ENCODE measurements at regions not wholly inside any gene's neighbourhood (a gene's known extent, or its start where the extent isn't known, plus 50 kb on each side); places are given as distances from the start of the nearest gene placed in this dataset.

- TF ChIP-seq CREM (IDR thresholded peaks at IDR 0.05) = no peak
- no peak for TF ChIP-seq CREM (CRISPR knock-in tag; IDR thresholded peaks at IDR 0.05)
- no peak for TF ChIP-seq NR2F1 (CRISPR knock-in tag; IDR thresholded peaks at IDR 0.05)
- no peak for TF ChIP-seq ASH2L (IDR thresholded peaks at IDR 0.05; ENCODE audit: insufficient read length, low read depth, low read length)
- no peak; the same call in 1 of the 2 replicates for TF ChIP-seq SAP130 (CRISPR knock-in tag; IDR thresholded peaks at IDR 0.05; ENCODE audit: low read depth)
- no peak for TF ChIP-seq CTCF (CRISPR knock-in tag; IDR thresholded peaks at IDR 0.05)
- no peak; the same call in 1 of the 2 replicates for TF ChIP-seq GATAD2A (CRISPR knock-in tag; IDR thresholded peaks at IDR 0.05)
- TF ChIP-seq JUND (CRISPR knock-in tag; IDR thresholded peaks at IDR 0.05) = no peak
These were observed 159.0 kb downstream of the CHIC2 start for GRCh38 chr4:53905276-53905940.
